WTC11 (cell line): ENCODE measurements at regions not wholly inside any gene's neighbourhood (a gene's known extent, or its start where the extent isn't known, plus 50 kb on each side); places are given as distances from the start of the nearest gene placed in this dataset.

Experiments used
- ATAC-seq: fragments of 200-7000 bp; cut with Tn5 transposase; 2 replicates; pipeline ENCODE4 v1.10.0; 2021; ENCODE audit warnings: mild to moderate bottlenecking, moderate library complexity
- CTCF ChIA-PET: fragments of 300-600 bp; sonication (Branson Sonifier 250); formaldehyde crosslinking; loops from one replicate; lab custom pipeline; 2021; ENCODE audit warnings: antibody characterized with exemption; lab: Charles Lee
- POLR2A ChIA-PET: fragments of 350-600 bp; sonication (Branson Sonifier 250); formaldehyde crosslinking; loops from one replicate; lab custom pipeline; 2021; ENCODE audit warnings: antibody characterized with exemption; lab: Charles Lee
- DNase-seq: peaks from one replicate; pipeline ENCODE4 v3.0.0; 2021; ENCODE audit warnings: low spot score
- H3K27ac Mint-ChIP-seq: 2 replicates; pipeline ENCODE4 v1.8.0; 2021; ENCODE audit warnings: mixed read lengths
- H3K27me3 Mint-ChIP-seq: 2 replicates; pipeline ENCODE4 v1.8.0; 2021; ENCODE audit warnings: low read depth, mild to moderate bottlenecking, moderate library complexity, mixed read lengths
- H3K36me3 Mint-ChIP-seq: 2 replicates; pipeline ENCODE4 v1.8.0; 2021; ENCODE audit warnings: mixed read lengths
- H3K4me1 Mint-ChIP-seq: 2 replicates; pipeline ENCODE4 v1.8.0; 2022; ENCODE audit warnings: mixed read lengths
- H3K4me3 Mint-ChIP-seq: 2 replicates; pipeline ENCODE4 v1.8.0; 2021; ENCODE audit warnings: mild to moderate bottlenecking, moderate library complexity, mixed read lengths
- H3K9me3 Mint-ChIP-seq: 2 replicates; pipeline ENCODE4 v1.8.0; 2021; ENCODE audit warnings: mixed read lengths
- ATF1 ChIP-seq: sonication (generic); formaldehyde crosslinking; IDR thresholded peaks from 2 replicates; pipeline ENCODE4 v1.8.1; 2023; ENCODE audit warnings: mild to moderate bottlenecking, moderate library complexity, missing genetic modification reagents
- FOXP1 ChIP-seq: sonication (generic); formaldehyde crosslinking; IDR thresholded peaks from 2 replicates; pipeline ENCODE4 v1.8.0; 2022; ENCODE audit warnings: missing genetic modification reagents, mild to moderate bottlenecking, moderate library complexity, borderline replicate concordance
- IRF2 ChIP-seq: sonication (generic); formaldehyde crosslinking; IDR thresholded peaks from 2 replicates; pipeline ENCODE4 v1.8.0; 2022; ENCODE audit warnings: low read depth, missing genetic modification reagents, borderline replicate concordance
- MAX ChIP-seq: sonication (generic); formaldehyde crosslinking; IDR thresholded peaks from 2 replicates; pipeline ENCODE4 v1.8.0; 2022; ENCODE audit warnings: mild to moderate bottlenecking, missing genetic modification reagents
- OVOL2 ChIP-seq: fragments of 250-450 bp; sonication (Bioruptor Pico); IDR thresholded peaks from 2 replicates; pipeline ENCODE4 v1.9.0; 2021; ENCODE audit warnings: mild to moderate bottlenecking, borderline replicate concordance
- RORB ChIP-seq: fragments of 250-450 bp; sonication (Bioruptor Pico); IDR thresholded peaks from 2 replicates; pipeline ENCODE4 v1.9.0; 2021; ENCODE audit warnings: mild to moderate bottlenecking
- SMAD3 ChIP-seq: sonication (generic); formaldehyde crosslinking; IDR thresholded peaks from 2 replicates; pipeline ENCODE4 v1.8.0; 2022; ENCODE audit warnings: missing genetic modification reagents, mild to moderate bottlenecking, borderline replicate concordance
- ZNF263 ChIP-seq: sonication (generic); formaldehyde crosslinking; IDR thresholded peaks from 2 replicates; pipeline ENCODE4 v1.8.1; 2022; ENCODE audit warnings: low read depth, mild to moderate bottlenecking, moderate library complexity, missing genetic modification reagents
- ZNF396 ChIP-seq: fragments of 250-450 bp; sonication (Bioruptor Pico); IDR thresholded peaks from 2 replicates; pipeline ENCODE4 v1.8.0; 2021; ENCODE audit warnings: mild to moderate bottlenecking, moderate library complexity, borderline replicate concordance
- ZNF671 ChIP-seq: fragments of 250-450 bp; sonication (Bioruptor Pico); IDR thresholded peaks from 2 replicates; pipeline ENCODE4 v1.8.0; 2021; ENCODE audit warnings: mild to moderate bottlenecking
- TF ChIP-seq, protein P1 (sequence below): sonication (generic); formaldehyde crosslinking; conservative IDR thresholded peaks from 2 replicates; pipeline ENCODE4 v1.8.1; 2022; ENCODE audit warnings: mild to moderate bottlenecking, missing genetic modification reagents
- TF ChIP-seq, protein P2 (sequence below): fragments of 250-450 bp; sonication (Bioruptor Pico); IDR thresholded peaks from 2 replicates; pipeline ENCODE4 v1.8.0; 2021; ENCODE audit warnings: mild to moderate bottlenecking
- TF ChIP-seq, protein P3 (sequence below): fragments of 250-450 bp; sonication (Bioruptor Pico); IDR thresholded peaks from 2 replicates; pipeline ENCODE4 v1.9.0; 2021; ENCODE audit warnings: mild to moderate bottlenecking, borderline replicate concordance
- TF ChIP-seq, protein P4 (sequence below): sonication (generic); formaldehyde crosslinking; IDR thresholded peaks from 2 replicates; pipeline ENCODE4 v1.8.1; 2022; ENCODE audit warnings: missing genetic modification reagents, borderline replicate concordance
- TF ChIP-seq, protein P5 (sequence below): sonication (generic); formaldehyde crosslinking; IDR thresholded peaks from 2 replicates; pipeline ENCODE4 v1.8.0; 2022; ENCODE audit warnings: missing genetic modification reagents
- TF ChIP-seq, protein P6 (sequence below): sonication (generic); formaldehyde crosslinking; IDR thresholded peaks from 2 replicates; pipeline ENCODE4 v1.8.0; 2023; ENCODE audit warnings: missing genetic modification reagents, mild to moderate bottlenecking, borderline replicate concordance

- peak; percentile 58; the same call in 1 of the 2 replicates for TF ChIP-seq SMAD3 (CRISPR knock-in tag)
These were observed 69.7 kb upstream of the LINGO1 start (continued) for GRCh38 chr15:77702211-77702957.

GRCh38 chr15:77698481-77698880, 65.8 kb upstream of the LINGO1 start:
- no peak for ATAC-seq
- POLR2A ChIA-PET = no interaction called here
- no peak for TF ChIP-seq MAX (CRISPR knock-in tag)
- no peak for TF ChIP-seq SMAD3 (CRISPR knock-in tag)
- TF ChIP-seq, protein P1, sequence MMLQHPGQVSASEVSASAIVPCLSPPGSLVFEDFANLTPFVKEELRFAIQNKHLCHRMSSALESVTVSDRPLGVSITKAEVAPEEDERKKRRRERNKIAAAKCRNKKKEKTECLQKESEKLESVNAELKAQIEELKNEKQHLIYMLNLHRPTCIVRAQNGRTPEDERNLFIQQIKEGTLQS (CRISPR knock-in tag) = no peak
- TF ChIP-seq, protein P2, sequence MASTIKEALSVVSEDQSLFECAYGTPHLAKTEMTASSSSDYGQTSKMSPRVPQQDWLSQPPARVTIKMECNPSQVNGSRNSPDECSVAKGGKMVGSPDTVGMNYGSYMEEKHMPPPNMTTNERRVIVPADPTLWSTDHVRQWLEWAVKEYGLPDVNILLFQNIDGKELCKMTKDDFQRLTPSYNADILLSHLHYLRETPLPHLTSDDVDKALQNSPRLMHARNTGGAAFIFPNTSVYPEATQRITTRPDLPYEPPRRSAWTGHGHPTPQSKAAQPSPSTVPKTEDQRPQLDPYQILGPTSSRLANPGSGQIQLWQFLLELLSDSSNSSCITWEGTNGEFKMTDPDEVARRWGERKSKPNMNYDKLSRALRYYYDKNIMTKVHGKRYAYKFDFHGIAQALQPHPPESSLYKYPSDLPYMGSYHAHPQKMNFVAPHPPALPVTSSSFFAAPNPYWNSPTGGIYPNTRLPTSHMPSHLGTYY (CRISPR knock-in tag) = no peak
- TF ChIP-seq IRF2 (CRISPR knock-in tag) = no peak
- TF ChIP-seq ZNF671 (CRISPR knock-in tag) = no peak
- TF ChIP-seq OVOL2 = no peak
- no peak for TF ChIP-seq ZNF396 (CRISPR knock-in tag)
- TF ChIP-seq, protein P3, sequence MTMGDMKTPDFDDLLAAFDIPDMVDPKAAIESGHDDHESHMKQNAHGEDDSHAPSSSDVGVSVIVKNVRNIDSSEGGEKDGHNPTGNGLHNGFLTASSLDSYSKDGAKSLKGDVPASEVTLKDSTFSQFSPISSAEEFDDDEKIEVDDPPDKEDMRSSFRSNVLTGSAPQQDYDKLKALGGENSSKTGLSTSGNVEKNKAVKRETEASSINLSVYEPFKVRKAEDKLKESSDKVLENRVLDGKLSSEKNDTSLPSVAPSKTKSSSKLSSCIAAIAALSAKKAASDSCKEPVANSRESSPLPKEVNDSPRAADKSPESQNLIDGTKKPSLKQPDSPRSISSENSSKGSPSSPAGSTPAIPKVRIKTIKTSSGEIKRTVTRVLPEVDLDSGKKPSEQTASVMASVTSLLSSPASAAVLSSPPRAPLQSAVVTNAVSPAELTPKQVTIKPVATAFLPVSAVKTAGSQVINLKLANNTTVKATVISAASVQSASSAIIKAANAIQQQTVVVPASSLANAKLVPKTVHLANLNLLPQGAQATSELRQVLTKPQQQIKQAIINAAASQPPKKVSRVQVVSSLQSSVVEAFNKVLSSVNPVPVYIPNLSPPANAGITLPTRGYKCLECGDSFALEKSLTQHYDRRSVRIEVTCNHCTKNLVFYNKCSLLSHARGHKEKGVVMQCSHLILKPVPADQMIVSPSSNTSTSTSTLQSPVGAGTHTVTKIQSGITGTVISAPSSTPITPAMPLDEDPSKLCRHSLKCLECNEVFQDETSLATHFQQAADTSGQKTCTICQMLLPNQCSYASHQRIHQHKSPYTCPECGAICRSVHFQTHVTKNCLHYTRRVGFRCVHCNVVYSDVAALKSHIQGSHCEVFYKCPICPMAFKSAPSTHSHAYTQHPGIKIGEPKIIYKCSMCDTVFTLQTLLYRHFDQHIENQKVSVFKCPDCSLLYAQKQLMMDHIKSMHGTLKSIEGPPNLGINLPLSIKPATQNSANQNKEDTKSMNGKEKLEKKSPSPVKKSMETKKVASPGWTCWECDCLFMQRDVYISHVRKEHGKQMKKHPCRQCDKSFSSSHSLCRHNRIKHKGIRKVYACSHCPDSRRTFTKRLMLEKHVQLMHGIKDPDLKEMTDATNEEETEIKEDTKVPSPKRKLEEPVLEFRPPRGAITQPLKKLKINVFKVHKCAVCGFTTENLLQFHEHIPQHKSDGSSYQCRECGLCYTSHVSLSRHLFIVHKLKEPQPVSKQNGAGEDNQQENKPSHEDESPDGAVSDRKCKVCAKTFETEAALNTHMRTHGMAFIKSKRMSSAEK (CRISPR knock-in tag) = no peak
- TF ChIP-seq, all 79 proteins: peak for 0
- CTCF ChIA-PET = no interaction called here
- Mint-ChIP-seq H3K36me3 (no peaks in the 10 kb centered on the region), H3K27ac (no peak overlapping the region), H3K9me3 (peaks cover 5% of the 10 kb centered on the region), H3K4me1 (peaks cover 5% of the 10 kb centered on the region), H3K27me3 (no peaks in the 10 kb centered on the region), H3K4me3 (no peak overlapping the region)
- DNase-seq = no peak

DNA sequence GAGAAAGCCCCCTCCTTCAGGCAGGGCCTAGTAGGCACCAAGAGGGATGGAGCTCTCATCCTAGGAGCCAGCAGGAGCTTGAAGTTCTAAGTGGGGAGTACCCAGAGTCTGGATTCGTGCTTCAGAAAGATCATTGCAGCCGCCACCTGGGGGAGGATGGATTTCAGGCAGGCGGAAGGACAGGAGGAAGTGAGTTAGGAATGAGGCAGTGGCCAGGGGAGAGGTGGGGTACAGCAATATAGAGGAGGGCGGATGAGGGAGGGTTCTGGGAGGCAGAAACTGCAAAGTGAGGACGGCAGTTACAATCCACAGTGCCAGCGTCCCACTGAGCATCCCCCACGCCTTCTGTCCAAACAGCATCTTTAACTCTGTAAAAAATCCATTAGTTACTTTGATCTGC, 65.2 kb upstream of the LINGO1 start:
- Mint-ChIP-seq H3K9me3 (peaks cover 5% of the 10 kb centered on the region), H3K27ac (no peak overlapping the region), H3K4me1 (peaks cover 5% of the 10 kb centered on the region), H3K27me3 (no peaks in the 10 kb centered on the region), H3K36me3 (no peaks in the 10 kb centered on the region), H3K4me3 (no peak overlapping the region)
- POLR2A ChIA-PET = no interaction called here
- no peak for ATAC-seq
- CTCF ChIA-PET = no interaction called here
- DNase-seq = no peak
- TF ChIP-seq RORB (no peak), ATF1 (no peak), ZNF263 (no peak), FOXP1 (no peak)
- TF ChIP-seq, protein P4, sequence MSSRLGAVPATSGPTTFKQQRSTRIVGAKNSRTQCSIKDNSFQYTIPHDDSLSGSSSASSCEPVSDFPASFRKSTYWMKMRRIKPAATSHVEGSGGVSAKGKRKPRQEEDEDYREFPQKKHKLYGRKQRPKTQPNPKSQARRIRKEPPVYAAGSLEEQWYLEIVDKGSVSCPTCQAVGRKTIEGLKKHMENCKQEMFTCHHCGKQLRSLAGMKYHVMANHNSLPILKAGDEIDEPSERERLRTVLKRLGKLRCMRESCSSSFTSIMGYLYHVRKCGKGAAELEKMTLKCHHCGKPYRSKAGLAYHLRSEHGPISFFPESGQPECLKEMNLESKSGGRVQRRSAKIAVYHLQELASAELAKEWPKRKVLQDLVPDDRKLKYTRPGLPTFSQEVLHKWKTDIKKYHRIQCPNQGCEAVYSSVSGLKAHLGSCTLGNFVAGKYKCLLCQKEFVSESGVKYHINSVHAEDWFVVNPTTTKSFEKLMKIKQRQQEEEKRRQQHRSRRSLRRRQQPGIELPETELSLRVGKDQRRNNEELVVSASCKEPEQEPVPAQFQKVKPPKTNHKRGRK = no peak
- TF ChIP-seq, protein P5, sequence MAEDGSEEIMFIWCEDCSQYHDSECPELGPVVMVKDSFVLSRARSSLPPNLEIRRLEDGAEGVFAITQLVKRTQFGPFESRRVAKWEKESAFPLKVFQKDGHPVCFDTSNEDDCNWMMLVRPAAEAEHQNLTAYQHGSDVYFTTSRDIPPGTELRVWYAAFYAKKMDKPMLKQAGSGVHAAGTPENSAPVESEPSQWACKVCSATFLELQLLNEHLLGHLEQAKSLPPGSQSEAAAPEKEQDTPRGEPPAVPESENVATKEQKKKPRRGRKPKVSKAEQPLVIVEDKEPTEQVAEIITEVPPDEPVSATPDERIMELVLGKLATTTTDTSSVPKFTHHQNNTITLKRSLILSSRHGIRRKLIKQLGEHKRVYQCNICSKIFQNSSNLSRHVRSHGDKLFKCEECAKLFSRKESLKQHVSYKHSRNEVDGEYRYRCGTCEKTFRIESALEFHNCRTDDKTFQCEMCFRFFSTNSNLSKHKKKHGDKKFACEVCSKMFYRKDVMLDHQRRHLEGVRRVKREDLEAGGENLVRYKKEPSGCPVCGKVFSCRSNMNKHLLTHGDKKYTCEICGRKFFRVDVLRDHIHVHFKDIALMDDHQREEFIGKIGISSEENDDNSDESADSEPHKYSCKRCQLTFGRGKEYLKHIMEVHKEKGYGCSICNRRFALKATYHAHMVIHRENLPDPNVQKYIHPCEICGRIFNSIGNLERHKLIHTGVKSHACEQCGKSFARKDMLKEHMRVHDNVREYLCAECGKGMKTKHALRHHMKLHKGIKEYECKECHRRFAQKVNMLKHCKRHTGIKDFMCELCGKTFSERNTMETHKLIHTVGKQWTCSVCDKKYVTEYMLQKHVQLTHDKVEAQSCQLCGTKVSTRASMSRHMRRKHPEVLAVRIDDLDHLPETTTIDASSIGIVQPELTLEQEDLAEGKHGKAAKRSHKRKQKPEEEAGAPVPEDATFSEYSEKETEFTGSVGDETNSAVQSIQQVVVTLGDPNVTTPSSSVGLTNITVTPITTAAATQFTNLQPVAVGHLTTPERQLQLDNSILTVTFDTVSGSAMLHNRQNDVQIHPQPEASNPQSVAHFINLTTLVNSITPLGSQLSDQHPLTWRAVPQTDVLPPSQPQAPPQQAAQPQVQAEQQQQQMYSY (CRISPR knock-in tag) = no peak
- TF ChIP-seq, protein P6, sequence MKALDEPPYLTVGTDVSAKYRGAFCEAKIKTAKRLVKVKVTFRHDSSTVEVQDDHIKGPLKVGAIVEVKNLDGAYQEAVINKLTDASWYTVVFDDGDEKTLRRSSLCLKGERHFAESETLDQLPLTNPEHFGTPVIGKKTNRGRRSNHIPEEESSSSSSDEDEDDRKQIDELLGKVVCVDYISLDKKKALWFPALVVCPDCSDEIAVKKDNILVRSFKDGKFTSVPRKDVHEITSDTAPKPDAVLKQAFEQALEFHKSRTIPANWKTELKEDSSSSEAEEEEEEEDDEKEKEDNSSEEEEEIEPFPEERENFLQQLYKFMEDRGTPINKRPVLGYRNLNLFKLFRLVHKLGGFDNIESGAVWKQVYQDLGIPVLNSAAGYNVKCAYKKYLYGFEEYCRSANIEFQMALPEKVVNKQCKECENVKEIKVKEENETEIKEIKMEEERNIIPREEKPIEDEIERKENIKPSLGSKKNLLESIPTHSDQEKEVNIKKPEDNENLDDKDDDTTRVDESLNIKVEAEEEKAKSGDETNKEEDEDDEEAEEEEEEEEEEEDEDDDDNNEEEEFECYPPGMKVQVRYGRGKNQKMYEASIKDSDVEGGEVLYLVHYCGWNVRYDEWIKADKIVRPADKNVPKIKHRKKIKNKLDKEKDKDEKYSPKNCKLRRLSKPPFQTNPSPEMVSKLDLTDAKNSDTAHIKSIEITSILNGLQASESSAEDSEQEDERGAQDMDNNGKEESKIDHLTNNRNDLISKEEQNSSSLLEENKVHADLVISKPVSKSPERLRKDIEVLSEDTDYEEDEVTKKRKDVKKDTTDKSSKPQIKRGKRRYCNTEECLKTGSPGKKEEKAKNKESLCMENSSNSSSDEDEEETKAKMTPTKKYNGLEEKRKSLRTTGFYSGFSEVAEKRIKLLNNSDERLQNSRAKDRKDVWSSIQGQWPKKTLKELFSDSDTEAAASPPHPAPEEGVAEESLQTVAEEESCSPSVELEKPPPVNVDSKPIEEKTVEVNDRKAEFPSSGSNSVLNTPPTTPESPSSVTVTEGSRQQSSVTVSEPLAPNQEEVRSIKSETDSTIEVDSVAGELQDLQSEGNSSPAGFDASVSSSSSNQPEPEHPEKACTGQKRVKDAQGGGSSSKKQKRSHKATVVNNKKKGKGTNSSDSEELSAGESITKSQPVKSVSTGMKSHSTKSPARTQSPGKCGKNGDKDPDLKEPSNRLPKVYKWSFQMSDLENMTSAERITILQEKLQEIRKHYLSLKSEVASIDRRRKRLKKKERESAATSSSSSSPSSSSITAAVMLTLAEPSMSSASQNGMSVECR = no peak
